ENCODE measurements at regions not wholly inside any gene's neighbourhood (a gene's known extent, or its start where the extent isn't known, plus 50 kb on each side); places are given as distances from the start of the nearest gene placed in this dataset.
"Not testable (repeated sequence)": the region's sequence is repeated elsewhere in the genome, so short reads cannot be mapped to it uniquely, and the experiment has no call there.

DNA sequence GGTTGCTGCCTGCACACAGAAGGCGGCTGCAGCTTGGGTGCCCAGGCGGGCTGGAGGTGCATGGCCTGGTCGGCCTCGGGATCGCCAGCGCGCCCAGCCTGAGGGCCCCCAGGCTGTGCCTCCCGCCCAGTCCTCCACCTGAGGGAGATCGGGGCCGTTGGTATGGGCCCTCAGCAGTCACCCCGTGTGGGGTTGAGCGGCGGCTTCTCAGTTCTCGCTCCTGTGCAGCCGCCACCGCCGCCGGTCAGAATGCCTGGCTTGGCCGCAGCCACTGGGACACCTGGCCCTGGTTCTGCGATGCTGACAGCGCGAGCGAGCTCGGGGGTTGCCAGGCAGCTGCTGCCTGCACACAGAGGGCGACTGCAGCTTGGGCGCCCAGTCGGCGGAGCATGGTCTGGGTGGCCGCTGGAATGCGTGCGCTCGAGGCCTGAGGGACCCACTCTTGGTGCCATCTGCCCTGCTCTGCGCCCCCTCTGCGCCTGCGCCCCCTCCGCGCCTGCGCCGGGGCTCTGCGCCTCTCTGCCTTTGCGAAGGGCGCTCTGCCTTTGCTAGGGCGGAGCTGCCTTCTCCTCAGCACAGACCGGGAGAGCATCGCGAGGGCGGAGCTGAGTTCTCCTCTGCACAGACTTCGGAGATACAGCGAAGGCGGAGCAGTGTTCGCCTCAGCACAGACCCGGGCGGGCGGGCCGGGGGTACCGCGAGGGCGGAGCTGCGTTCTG is 84.6 kb upstream of the ZNG1F start:
- BruUV-seq (replicated peaks); POLR2A ChIA-PET; FAIRE-seq: not testable (repeated sequence)

GRCh38 chr9:41272879-41273548 is 83.9 kb upstream of the ZNG1F start:
- peak overlapping the region; percentile 38 for H2AFZ ChIP-seq (ENCODE audit: low read depth, low read length)
- dilution Hi-C loops (cut with MboI; ENCODE audit: extremely low pct_ligation_motif_present, low sequenced_read_pairs); H3K4me1 ChIP-seq (ENCODE audit: control insufficient read depth, extremely low read depth, insufficient read depth, low read length); H3K9me1 ChIP-seq (replicated peaks; ENCODE audit: control insufficient read depth, extremely low read depth, insufficient read depth, low read length); FAIRE-seq; BruUV-seq (replicated peaks); H4K20me1 ChIP-seq (replicated peaks; ENCODE audit: control insufficient read depth, extremely low read depth, insufficient read depth, low read length); H3K79me2 ChIP-seq (ENCODE audit: control insufficient read depth, insufficient read depth, low read length); H3K9me3 ChIP-seq (replicated peaks; ENCODE audit: control insufficient read depth, insufficient read depth, low read length); intact Hi-C loops (cut with micrococcal nuclease); DNase-seq (ENCODE audit: low read depth, low spot score); H3K4me2 ChIP-seq (ENCODE audit: insufficient read depth, low read length); H3K27ac ChIP-seq (ENCODE audit: insufficient read depth, low read depth, low read length); H3K27me3 ChIP-seq (ENCODE audit: control insufficient read depth in 2 of 2, insufficient read depth in 2 of 2, low read length in 2 of 2); H3K9ac ChIP-seq (replicated peaks; ENCODE audit: extremely low read depth, insufficient read depth, low read length); H3K36me3 ChIP-seq (ENCODE audit: control insufficient read depth in 2 of 2, extremely low read depth in 1 of 2, insufficient read depth in 2 of 2, low read length in 2 of 2); CTCF ChIA-PET; POLR2A ChIA-PET: not testable (repeated sequence)
- peak overlapping the region in 1 of 3 experiments; percentile 31 for H3K4me3 ChIP-seq (replicated peaks in 1 of 3; ENCODE audit: insufficient read depth in 1 of 3, low read depth in 1 of 3, low read length in 3 of 3)
- peak; percentile 33 for TF ChIP-seq EZH2 (IDR thresholded peaks at IDR 0.05; ENCODE audit: borderline replicate concordance, low read depth, low read length, severe bottlenecking)

More for the DNA sequence above, 84.6 kb upstream of the ZNG1F start:
- H3K9me1 ChIP-seq (replicated peaks; ENCODE audit: control insufficient read depth, extremely low read depth, insufficient read depth, low read length); H3K27me3 ChIP-seq (ENCODE audit: control insufficient read depth in 2 of 2, insufficient read depth in 2 of 2, low read length in 2 of 2); CTCF ChIA-PET; H4K20me1 ChIP-seq (replicated peaks; ENCODE audit: control insufficient read depth, extremely low read depth, insufficient read depth, low read length); intact Hi-C loops (cut with micrococcal nuclease); H3K9ac ChIP-seq (replicated peaks; ENCODE audit: extremely low read depth, insufficient read depth, low read length); H3K9me3 ChIP-seq (replicated peaks; ENCODE audit: control insufficient read depth, insufficient read depth, low read length); H3K79me2 ChIP-seq (ENCODE audit: control insufficient read depth, insufficient read depth, low read length); H3K27ac ChIP-seq (ENCODE audit: insufficient read depth, low read depth, low read length); H3K4me1 ChIP-seq (ENCODE audit: control insufficient read depth, extremely low read depth, insufficient read depth, low read length); dilution Hi-C loops (cut with MboI; ENCODE audit: extremely low pct_ligation_motif_present, low sequenced_read_pairs); H3K36me3 ChIP-seq (ENCODE audit: control insufficient read depth in 2 of 2, extremely low read depth in 1 of 2, insufficient read depth in 2 of 2, low read length in 2 of 2): not testable (repeated sequence)
- Histone ChIP-seq H2AFZ (ENCODE audit: low read depth, low read length) (peak overlapping the region; percentile 88), H3K4me3 (replicated peaks in 1 of 3; ENCODE audit: insufficient read depth in 1 of 3, low read depth in 1 of 3, low read length in 3 of 3) (peak overlapping the region in 2 of 3 experiments; percentile 32 to 39), H3K4me2 (ENCODE audit: insufficient read depth, low read length) (peak overlapping the region; percentile 58)
- DNase-seq (ENCODE audit: low read depth, low spot score): peak; percentile 65

- DNase-seq (ENCODE audit: low read depth, low spot score); CTCF ChIA-PET; POLR2A ChIA-PET; H3K36me3 ChIP-seq (ENCODE audit: control insufficient read depth in 2 of 2, extremely low read depth in 1 of 2, insufficient read depth in 2 of 2, low read length in 2 of 2); H3K27ac ChIP-seq (ENCODE audit: insufficient read depth, low read depth, low read length); FAIRE-seq; H3K9me1 ChIP-seq (replicated peaks; ENCODE audit: control insufficient read depth, extremely low read depth, insufficient read depth, low read length); dilution Hi-C loops (cut with MboI; ENCODE audit: extremely low pct_ligation_motif_present, low sequenced_read_pairs); H2AFZ ChIP-seq (ENCODE audit: low read depth, low read length); H3K4me2 ChIP-seq (ENCODE audit: insufficient read depth, low read length); H3K79me2 ChIP-seq (ENCODE audit: control insufficient read depth, insufficient read depth, low read length); H3K27me3 ChIP-seq (ENCODE audit: control insufficient read depth in 2 of 2, insufficient read depth in 2 of 2, low read length in 2 of 2); H3K9ac ChIP-seq (replicated peaks; ENCODE audit: extremely low read depth, insufficient read depth, low read length); intact Hi-C loops (cut with micrococcal nuclease); H3K4me3 ChIP-seq (replicated peaks in 1 of 3; ENCODE audit: insufficient read depth in 1 of 3, low read depth in 1 of 3, low read length in 3 of 3); BruUV-seq (replicated peaks); H3K4me1 ChIP-seq (ENCODE audit: control insufficient read depth, extremely low read depth, insufficient read depth, low read length); H3K9me3 ChIP-seq (replicated peaks; ENCODE audit: control insufficient read depth, insufficient read depth, low read length); H4K20me1 ChIP-seq (replicated peaks; ENCODE audit: control insufficient read depth, extremely low read depth, insufficient read depth, low read length): not testable (repeated sequence)
Measured at GRCh38 chr9:41270992-41271391, 81.9 kb upstream of the ZNG1F start.

DNA sequence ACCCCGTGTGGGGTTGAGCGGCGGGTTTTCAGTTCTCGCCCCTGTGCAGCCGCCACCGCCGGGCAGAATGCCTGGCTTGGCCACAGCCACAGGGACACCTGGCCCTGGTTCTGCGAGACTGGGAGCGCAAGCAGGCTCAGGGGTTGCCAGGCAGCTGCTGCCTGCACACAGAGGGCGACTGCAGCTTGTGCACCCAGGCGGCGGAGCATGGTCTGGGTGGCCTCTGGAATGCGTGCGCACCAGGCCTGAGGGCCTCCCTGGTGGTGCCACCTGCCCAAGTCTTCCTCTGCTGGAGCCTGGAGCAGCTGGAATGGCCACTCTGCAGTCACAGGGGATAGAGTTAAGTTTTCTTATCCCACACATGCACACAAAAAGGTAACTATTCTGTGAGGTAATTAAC is 80.4 kb upstream of the ZNG1F start:
- dilution Hi-C loops (cut with MboI; ENCODE audit: extremely low pct_ligation_motif_present, low sequenced_read_pairs); H3K9ac ChIP-seq (replicated peaks; ENCODE audit: extremely low read depth, insufficient read depth, low read length); H3K4me1 ChIP-seq (ENCODE audit: control insufficient read depth, extremely low read depth, insufficient read depth, low read length); H3K9me1 ChIP-seq (replicated peaks; ENCODE audit: control insufficient read depth, extremely low read depth, insufficient read depth, low read length); H3K79me2 ChIP-seq (ENCODE audit: control insufficient read depth, insufficient read depth, low read length); FAIRE-seq; H2AFZ ChIP-seq (ENCODE audit: low read depth, low read length); H3K4me3 ChIP-seq (replicated peaks in 1 of 3; ENCODE audit: insufficient read depth in 1 of 3, low read depth in 1 of 3, low read length in 3 of 3); H4K20me1 ChIP-seq (replicated peaks; ENCODE audit: control insufficient read depth, extremely low read depth, insufficient read depth, low read length); POLR2A ChIA-PET; DNase-seq (ENCODE audit: low read depth, low spot score); intact Hi-C loops (cut with micrococcal nuclease); H3K36me3 ChIP-seq (ENCODE audit: control insufficient read depth in 2 of 2, extremely low read depth in 1 of 2, insufficient read depth in 2 of 2, low read length in 2 of 2); H3K27ac ChIP-seq (ENCODE audit: insufficient read depth, low read depth, low read length); BruUV-seq (replicated peaks); H3K4me2 ChIP-seq (ENCODE audit: insufficient read depth, low read length); CTCF ChIA-PET; H3K27me3 ChIP-seq (ENCODE audit: control insufficient read depth in 2 of 2, insufficient read depth in 2 of 2, low read length in 2 of 2); H3K9me3 ChIP-seq (replicated peaks; ENCODE audit: control insufficient read depth, insufficient read depth, low read length): not testable (repeated sequence)
